ENCODE measurements at regions not wholly inside any gene's neighbourhood (a gene's known extent, or its start where the extent isn't known, plus 50 kb on each side); places are given as distances from the start of the nearest gene placed in this dataset.

DNA sequence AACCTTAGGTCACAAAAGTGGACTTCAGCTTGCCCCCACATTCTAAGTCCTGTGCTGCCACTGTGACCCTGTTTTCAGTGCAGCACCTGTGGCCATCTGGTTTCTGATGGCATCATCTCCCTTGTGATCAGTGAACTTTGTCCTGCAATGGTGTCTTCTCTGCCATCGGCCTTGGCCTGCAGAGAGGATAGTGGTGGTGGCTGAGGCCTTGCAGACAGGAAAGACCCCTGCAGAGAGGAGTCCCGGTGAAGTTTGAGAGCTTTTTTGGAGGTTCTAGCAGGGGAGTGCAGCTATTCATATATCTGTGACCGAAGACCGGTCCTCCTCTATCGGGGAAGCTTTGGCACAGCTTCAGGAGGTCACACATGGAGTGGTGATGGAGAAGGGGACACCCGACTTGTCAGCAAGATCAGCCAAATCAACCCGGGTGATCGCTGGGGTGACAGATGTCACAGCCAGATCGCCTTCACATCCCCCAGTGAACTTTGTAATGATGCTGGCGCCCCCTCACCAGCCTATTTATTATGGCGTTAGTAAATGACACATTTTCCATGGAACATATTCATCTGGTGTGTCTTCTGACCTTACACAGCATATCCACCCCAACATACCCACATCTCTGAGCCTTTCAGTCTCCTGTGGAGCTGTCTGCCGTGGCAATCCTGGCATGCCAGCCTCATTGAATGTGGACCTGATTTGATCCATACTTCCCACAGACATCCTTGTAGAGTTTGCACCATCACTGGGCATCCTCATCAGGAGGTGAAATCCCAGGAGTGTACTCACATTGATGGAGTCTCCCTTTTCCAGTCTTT, 136.1 kb downstream of the PAPOLA start:
- TF ChIP-seq, protein P1, sequence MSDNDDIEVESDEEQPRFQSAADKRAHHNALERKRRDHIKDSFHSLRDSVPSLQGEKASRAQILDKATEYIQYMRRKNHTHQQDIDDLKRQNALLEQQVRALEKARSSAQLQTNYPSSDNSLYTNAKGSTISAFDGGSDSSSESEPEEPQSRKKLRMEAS (IDR thresholded peaks at IDR 0.05): no peak
- no peak for TF ChIP-seq GTF2F1 (IDR thresholded peaks at IDR 0.05; ENCODE audit: borderline replicate concordance, low read depth, low read length)
- TF ChIP-seq SUZ12 (IDR thresholded peaks at IDR 0.05; ENCODE audit: low read length): no peak
- no peak for TF ChIP-seq CEBPB (IDR thresholded peaks at IDR 0.05; ENCODE audit: low read depth, low read length)
- no peak for TF ChIP-seq TAF1 (IDR thresholded peaks at IDR 0.05; ENCODE audit: low read depth, low read length)
- TF ChIP-seq TBP (IDR thresholded peaks at IDR 0.05; ENCODE audit: low read depth, low read length): no peak
- no peak for TF ChIP-seq RAD21 (IDR thresholded peaks at IDR 0.05 in 1 of 2, conservative IDR thresholded peaks at IDR 0.05 in 1 of 2; ENCODE audit: low read depth in 2 of 2, low read length in 2 of 2)
- TF ChIP-seq, protein P2, sequence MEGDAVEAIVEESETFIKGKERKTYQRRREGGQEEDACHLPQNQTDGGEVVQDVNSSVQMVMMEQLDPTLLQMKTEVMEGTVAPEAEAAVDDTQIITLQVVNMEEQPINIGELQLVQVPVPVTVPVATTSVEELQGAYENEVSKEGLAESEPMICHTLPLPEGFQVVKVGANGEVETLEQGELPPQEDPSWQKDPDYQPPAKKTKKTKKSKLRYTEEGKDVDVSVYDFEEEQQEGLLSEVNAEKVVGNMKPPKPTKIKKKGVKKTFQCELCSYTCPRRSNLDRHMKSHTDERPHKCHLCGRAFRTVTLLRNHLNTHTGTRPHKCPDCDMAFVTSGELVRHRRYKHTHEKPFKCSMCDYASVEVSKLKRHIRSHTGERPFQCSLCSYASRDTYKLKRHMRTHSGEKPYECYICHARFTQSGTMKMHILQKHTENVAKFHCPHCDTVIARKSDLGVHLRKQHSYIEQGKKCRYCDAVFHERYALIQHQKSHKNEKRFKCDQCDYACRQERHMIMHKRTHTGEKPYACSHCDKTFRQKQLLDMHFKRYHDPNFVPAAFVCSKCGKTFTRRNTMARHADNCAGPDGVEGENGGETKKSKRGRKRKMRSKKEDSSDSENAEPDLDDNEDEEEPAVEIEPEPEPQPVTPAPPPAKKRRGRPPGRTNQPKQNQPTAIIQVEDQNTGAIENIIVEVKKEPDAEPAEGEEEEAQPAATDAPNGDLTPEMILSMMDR (IDR thresholded peaks at IDR 0.05; ENCODE audit: control extremely low read depth in 1 of 3, insufficient read depth in 1 of 3, low read depth in 1 of 3, low read length in 3 of 3): no peak
- TF ChIP-seq EZH2 (IDR thresholded peaks at IDR 0.05; ENCODE audit: low read depth, low read length, severe bottlenecking): no peak
- no peak for TF ChIP-seq EP300 (IDR thresholded peaks at IDR 0.05; ENCODE audit: borderline replicate concordance in 1 of 2, low read depth in 2 of 2, low read length in 2 of 2)
- TF ChIP-seq SP1 (IDR thresholded peaks at IDR 0.05; ENCODE audit: low read depth, low read length): no peak
- TF ChIP-seq, protein P3, sequence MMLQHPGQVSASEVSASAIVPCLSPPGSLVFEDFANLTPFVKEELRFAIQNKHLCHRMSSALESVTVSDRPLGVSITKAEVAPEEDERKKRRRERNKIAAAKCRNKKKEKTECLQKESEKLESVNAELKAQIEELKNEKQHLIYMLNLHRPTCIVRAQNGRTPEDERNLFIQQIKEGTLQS (IDR thresholded peaks at IDR 0.05; ENCODE audit: insufficient read depth, low read depth, low read length): no peak
- no peak for TF ChIP-seq POLR2A (IDR thresholded peaks at IDR 0.05; ENCODE audit: control extremely low read depth in 1 of 2, low read depth in 2 of 2, low read length in 2 of 2)
- TF ChIP-seq POLR2AphosphoS5 (IDR thresholded peaks at IDR 0.05; ENCODE audit: low read depth, low read length): no peak
